M059J (cell line): ENCODE measurements at regions not wholly inside any gene's neighbourhood (a gene's known extent, or its start where the extent isn't known, plus 50 kb on each side); places are given as distances from the start of the nearest gene placed in this dataset.

Experiments used
- DNase-seq: peaks from one replicate; pipeline ENCODE4 v3.0.0-alpha.2; 2012; ENCODE audit warnings: low read depth

DNA sequence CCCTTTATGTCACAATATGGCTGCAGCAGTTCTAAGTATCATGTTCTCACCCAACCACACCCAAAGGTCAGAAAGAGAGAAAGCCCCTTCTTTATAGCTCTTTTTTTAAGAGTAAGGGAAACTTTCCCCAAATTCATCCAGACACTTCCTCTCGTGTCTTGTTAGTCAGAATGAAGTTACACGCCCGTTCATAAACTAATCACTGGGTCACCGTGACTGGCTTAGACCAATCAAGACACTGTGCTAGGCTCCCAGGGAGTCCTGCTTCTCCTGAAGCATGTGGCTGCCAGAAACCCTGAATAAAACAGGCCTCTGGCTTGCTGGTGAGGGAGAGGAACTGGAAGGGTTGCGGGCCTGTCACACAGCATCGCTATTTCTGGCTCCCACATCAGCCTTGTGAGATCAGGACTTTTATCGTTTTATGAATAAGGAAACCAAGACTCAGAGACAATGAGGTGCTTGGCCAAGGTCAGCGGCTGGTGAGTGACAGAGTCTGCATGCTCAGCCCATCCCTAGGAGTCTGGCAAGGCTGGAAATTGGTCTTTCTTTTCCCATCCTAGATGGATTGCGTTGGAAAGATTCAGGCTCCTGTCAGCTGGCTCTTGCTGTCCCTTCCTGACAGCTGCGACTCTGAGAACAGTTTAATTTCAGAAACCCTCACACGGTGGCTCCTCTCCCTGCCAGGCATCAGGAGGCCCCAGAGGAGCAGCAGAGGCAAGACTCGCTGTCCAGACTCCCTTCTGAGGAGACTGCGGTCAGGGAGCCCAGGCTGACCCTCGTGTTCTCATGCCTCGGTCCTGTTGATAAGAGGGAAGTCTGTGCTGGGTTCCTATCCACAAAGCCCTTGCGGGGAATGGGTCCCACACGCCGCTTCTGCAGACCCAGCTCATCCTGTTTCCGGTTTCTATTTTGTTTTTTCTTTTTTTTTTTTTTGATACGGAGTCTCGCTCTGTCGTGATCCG is 104.5 kb upstream of the TAF1B start:
- no peak for DNase-seq

GRCh38 chr2:9739531-9739964 is 103.7 kb upstream of the TAF1B start:
- no peak for DNase-seq

- peak; percentile 60 for DNase-seq
Observed at GRCh38 chr2:9740382-9741073, 102.7 kb upstream of the TAF1B start.

DNA sequence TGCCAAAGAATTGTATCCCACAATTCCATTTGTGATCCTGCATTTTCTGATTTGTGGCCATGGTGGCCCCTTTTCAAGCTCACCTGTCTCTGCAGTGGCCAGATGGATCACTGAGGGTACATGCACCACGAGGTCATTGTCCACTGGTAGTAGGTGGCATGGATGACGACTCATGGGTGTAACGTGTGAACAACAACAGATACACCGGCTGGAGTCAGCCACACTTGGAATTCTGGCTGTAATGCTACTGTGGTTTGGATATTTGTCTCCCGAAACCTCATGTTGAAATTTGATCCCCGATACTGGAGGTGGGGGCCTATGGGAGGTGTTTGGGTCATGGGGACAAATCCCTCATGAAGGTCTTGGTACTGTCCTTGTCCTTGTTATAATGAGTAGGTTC is 102.2 kb upstream of the TAF1B start:
- peak; percentile 61 for DNase-seq

DNA sequence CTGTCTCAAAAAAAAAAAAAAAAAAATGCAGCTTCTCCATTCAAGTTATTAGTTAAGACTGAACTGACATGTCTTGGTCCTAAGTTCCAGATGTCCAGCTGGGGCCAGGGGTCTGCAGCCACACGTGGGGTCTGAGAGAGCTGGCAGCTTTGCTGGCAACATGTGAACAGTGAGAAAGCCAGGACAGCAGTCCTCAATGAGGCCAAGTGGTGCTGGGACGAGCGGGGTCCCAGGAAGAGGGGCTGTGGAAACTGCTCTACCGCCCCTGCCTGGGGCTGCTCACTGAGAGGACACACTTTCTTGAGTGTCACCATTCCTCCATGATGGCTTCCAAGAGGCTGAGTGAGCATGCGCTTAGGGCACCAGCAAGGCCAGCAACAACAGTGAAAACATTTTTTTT is 100.7 kb upstream of the TAF1B start:
- DNase-seq, result no peak

- DNase-seq, result no peak
Observed at GRCh38 chr2:9744256-9745004, 98.8 kb upstream of the TAF1B start.

GRCh38 chr2:9745153-9745899 is 97.9 kb upstream of the TAF1B start:
- DNase-seq, result peak; percentile 39

DNA sequence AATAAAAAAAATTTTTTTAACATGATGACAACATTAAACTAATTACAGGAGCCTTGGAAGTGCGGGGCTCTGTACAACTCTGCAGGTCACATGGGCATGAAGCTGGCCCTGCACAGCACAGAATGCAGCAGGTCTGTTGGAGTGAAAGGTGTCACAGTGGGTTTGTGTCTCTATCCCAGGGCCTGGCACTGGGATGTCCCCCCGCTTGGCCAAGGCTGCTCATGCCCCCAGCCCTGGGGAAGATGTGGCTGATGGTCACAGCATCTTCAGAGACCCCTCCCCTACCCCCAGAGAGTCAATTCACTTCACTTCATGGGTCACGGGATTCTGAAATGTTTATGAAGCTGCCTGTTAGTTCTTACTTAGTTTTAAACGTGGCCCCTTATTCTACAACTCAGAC is 95.9 kb upstream of the TAF1B start:
- no peak for DNase-seq

DNA sequence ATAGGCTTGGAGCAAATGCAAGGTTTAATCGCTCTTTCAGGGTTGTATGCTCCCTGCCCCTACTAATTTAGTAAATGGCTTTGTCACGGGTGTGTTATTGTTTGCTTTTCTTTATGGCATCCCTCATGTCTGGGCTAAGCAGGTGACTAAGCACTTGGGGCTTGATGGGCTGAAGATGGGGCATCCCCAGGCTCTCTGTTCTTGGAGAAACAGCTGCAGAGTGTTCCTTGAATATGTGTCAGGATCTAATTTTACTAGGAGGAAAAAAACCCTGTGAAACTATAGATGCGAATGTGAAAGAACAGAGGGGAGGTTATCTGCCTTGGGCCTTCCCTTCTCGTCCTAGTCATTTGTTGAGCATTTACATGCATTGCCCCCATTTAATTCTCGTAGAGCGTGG is 94.7 kb upstream of the TAF1B start:
- DNase-seq, result no peak

DNA sequence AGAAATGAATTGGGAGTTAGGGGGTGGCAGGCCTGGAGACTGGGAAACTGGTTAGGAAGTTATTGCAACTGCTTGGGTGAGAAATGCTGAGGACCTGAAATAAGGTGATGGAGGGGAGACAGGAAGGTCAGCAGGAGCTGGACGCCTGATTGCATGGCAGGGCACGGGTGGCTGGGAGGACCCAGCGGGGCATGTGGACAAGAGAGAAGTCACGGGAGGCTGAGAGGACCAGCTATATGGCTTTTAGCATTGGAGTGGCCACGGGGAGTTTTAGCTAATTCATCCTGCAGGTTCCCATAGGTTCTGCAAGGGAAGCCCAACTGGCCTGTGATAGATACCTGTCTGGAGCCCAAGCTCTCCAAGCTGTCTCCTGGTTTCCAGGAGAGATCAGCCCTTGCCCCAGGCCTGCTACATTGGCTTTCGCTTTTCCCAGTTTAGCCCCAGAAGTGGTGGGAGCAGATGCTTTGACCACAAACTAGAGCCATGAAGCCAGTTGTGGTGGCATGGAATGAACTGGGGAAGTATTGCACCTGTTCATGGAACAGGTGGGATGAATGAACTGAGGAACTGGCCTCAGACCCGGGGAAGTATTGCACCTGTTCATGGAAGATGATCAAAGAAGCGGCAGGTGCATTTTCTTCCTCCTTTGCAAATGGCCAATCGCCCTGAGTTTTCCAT is 93.6 kb upstream of the TAF1B start:
- no peak for DNase-seq

GRCh38 chr2:9750224-9751215 is 92.8 kb upstream of the TAF1B start:
- DNase-seq, result no peak

DNA sequence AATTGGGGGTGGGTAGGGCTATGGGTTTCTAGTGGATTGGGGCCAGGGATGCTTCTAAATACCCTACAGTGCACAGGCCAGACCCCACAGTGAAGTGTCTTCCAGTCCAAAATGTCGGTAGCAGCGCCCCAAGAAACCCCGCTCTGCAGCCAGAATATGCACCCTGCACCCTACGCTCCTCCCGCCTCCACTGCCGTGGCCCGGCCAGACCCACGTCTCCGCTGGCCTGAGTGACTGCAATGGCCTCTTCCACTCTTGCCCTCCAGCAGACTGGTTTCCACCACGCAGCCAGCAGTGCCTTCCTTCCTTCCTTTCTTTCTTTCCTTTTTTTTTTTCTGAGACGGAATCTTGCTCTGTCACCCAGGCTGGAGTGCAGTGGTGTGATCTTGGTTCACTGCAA is 91.4 kb upstream of the TAF1B start:
- DNase-seq, result no peak

- peak; percentile 90 for DNase-seq
Observed at GRCh38 chr2:9752441-9753275, 90.6 kb upstream of the TAF1B start.

DNA sequence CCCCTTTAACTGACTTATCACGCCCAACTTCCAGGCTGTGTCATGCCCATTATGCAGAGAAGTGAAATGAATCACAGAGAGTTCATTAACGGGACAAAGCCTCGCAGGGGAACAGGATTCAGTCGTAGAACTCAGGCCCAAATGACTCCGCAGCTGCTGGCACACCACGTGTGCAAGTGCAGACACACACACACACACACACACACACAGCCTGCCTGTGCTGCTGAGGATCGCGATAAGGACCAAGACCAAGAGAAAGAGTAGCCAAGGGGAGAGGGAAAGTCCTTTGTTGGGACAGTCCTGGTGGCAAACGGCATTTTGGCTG is 90.0 kb upstream of the TAF1B start:
- peak; percentile 93 for DNase-seq

DNA sequence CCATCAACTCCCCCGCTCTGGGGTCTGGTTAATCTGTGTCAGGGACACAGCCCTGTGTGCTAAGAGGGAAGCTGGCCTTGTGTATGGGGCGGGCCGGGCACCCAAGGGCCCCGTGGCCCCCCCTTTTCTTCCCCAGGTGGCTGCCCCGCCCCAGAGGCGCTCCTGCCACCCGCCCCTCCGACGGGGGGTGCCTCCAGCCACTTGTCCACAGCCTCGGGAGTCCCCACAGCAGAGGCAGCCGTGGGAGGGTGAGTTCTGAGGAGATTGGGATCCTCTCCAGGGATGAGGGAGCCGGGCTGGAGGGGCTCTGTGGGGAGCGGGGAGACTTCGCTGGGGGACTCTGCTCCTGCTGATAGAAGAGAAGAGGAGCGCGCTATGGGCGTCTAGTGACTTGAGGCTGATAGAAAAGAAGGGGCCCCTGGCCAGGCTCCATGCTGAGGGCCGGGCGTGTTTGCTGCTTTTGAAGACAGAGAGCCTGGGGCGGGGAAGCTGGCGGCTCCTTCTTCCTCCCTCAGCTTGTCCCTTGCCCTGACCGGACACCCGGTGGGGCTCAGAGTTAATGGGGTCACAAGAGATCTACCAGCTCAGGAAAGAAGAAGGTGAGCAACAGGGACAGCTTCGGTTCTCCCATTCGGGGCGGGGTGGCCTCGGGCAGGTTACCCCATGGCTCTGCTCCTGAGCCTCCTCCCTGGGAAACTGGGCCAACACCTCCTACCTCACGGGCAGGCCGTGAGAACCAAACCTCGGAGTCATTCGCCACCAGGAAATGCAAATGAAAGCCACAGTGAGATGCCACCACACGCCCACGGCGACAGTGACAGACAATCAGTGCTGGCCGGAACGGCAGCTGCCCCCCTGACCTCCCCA is 89.4 kb upstream of the TAF1B start:
- no peak for DNase-seq

DNA sequence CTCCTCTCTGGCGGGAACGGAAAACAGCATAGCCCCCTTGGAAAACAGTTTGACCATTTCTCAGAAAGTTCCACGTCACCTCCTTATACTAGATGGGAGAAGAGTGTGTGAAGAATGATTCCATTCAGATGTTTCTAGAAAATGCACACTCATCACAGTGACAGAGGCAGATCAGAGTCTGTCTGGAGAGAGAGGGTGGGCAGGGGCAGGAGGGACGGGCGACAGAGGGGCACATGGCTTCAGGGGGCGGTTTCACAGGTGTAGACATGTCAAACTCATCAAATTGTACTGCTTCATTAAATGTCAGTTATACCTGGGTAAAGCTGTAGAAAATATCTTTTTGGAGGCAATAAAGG is 88.8 kb upstream of the TAF1B start:
- no peak for DNase-seq

GRCh38 chr2:9755008-9755407 is 88.3 kb upstream of the TAF1B start:
- no peak for DNase-seq

DNA sequence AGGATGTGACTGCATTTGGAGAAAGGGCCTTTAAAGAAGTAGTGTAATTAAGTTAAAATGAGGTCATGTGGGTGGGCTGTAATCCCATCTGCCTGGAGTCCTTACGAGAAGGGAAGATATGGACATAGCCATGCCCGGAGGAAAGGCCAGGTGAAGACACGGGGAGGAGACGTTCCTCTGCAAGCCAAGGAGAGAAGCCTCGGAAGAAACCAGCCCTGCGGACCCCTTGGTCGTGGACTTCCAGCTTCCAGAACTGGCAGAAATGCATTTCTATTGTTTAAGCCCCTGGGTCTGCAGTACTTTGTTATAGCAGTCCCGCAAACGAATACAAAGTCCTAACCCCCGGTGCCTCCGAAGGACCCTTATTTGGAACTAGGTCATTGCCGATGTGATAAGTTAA is 87.6 kb upstream of the TAF1B start:
- no peak for DNase-seq
